Loucy (cell line): ENCODE measurements at regions not wholly inside any gene's neighbourhood (a gene's known extent, or its start where the extent isn't known, plus 50 kb on each side); places are given as distances from the start of the nearest gene placed in this dataset.

Experiments used
- CTCF ChIP-seq: fragments of 200-600 bp; sonication (generic); conservative IDR thresholded peaks from 2 replicates; pipeline ENCODE4 v1.5.1; 2014; ENCODE audit warnings: mild to moderate bottlenecking, antibody characterized with exemption, low read length
- EZH2phosphoT487 ChIP-seq: fragments of 200-600 bp; IDR thresholded peaks from 2 replicates; pipeline ENCODE4 v1.6.1; 2018; ENCODE audit warnings: antibody characterized with exemption, mild to moderate bottlenecking, moderate library complexity, borderline replicate concordance

GRCh38 chr5:30900367-30900766, 293.1 kb upstream of the CDH6 start:
- TF ChIP-seq CTCF: no peak
- TF ChIP-seq EZH2phosphoT487: no peak
